Neural crest cell (in vitro differentiated cells): ENCODE measurements at regions not wholly inside any gene's neighbourhood (a gene's known extent, or its start where the extent isn't known, plus 50 kb on each side); places are given as distances from the start of the nearest gene placed in this dataset.

ENCODE experiments used
- DNase-seq: peaks from one replicate; pipeline ENCODE4 v3.0.0; 2021; ENCODE audit warnings: low read depth, mixed read lengths, low spot score
- H3K27ac Mint-ChIP-seq: one replicate; pipeline ENCODE4 v1.8.0; 2021; ENCODE audit warnings: mild to moderate bottlenecking, mixed read lengths; ENCODE audit not compliant: unreplicated experiment
- H3K27me3 Mint-ChIP-seq: 2 replicates; pipeline ENCODE4 v1.8.0; 2021; ENCODE audit warnings: low read depth, mild to moderate bottlenecking, mixed read lengths
- H3K36me3 Mint-ChIP-seq: 2 replicates; pipeline ENCODE4 v1.8.0; 2021; ENCODE audit warnings: low read depth, mild to moderate bottlenecking, mixed read lengths
- H3K4me1 Mint-ChIP-seq: 2 replicates; pipeline ENCODE4 v1.8.0; 2021; ENCODE audit warnings: mixed read lengths
- H3K4me3 Mint-ChIP-seq: one replicate; pipeline ENCODE4 v1.8.0; 2021; ENCODE audit warnings: mild to moderate bottlenecking, mixed read lengths
- H3K9me3 Mint-ChIP-seq: 2 replicates; pipeline ENCODE4 v1.8.0; 2021; ENCODE audit warnings: mixed read lengths
- CTCF ChIP-seq: fragments of 200-600 bp; sonication (generic); conservative IDR thresholded peaks from 2 replicates; pipeline ENCODE4 v1.5.0; 2021; ENCODE audit warnings: antibody characterized with exemption, mild to moderate bottlenecking

GRCh38 chr1:232560940-232561339, 69.0 kb downstream of the SIPA1L2 start:
- TF ChIP-seq CTCF = no peak
- H3K4me3 Mint-ChIP-seq = no peak overlapping the region
- DNase-seq = no peak
- H3K27me3 Mint-ChIP-seq = no peaks in the 10 kb centered on the region
- peaks cover 92% of the 10 kb centered on the region for H3K4me1 Mint-ChIP-seq
- no peaks in the 10 kb centered on the region for H3K9me3 Mint-ChIP-seq
- no peaks in the 10 kb centered on the region for H3K36me3 Mint-ChIP-seq
- H3K27ac Mint-ChIP-seq = no peak overlapping the region

GRCh38 chr1:232558954-232559353, 71.0 kb downstream of the SIPA1L2 start:
- Mint-ChIP-seq H3K4me3 (no peak overlapping the region), H3K4me1 (peaks cover 92% of the 10 kb centered on the region), H3K27ac (no peak overlapping the region), H3K9me3 (no peaks in the 10 kb centered on the region), H3K27me3 (no peaks in the 10 kb centered on the region), H3K36me3 (no peaks in the 10 kb centered on the region)
- TF ChIP-seq CTCF = no peak
- DNase-seq = no peak

GRCh38 chr1:232557502-232558191, 72.3 kb downstream of the SIPA1L2 start:
- H3K4me1 Mint-ChIP-seq = peaks cover 90% of the 10 kb centered on the region
- peak overlapping the region; percentile 79 for H3K27ac Mint-ChIP-seq
- no peak overlapping the region for H3K4me3 Mint-ChIP-seq
- no peaks in the 10 kb centered on the region for H3K36me3 Mint-ChIP-seq
- no peak for DNase-seq
- no peak for TF ChIP-seq CTCF
- H3K9me3 Mint-ChIP-seq = no peaks in the 10 kb centered on the region
- no peaks in the 10 kb centered on the region for H3K27me3 Mint-ChIP-seq

- Mint-ChIP-seq H3K27ac (no peak overlapping the region), H3K9me3 (no peaks in the 10 kb centered on the region), H3K36me3 (no peaks in the 10 kb centered on the region), H3K27me3 (no peaks in the 10 kb centered on the region), H3K4me1 (peaks cover 84% of the 10 kb centered on the region), H3K4me3 (no peak overlapping the region)
- TF ChIP-seq CTCF = no peak
- no peak for DNase-seq
Observed at GRCh38 chr1:232557096-232557495, 72.8 kb downstream of the SIPA1L2 start.

- no peak overlapping the region for H3K4me3 Mint-ChIP-seq
- peaks cover under 1% of the 10 kb centered on the region for H3K36me3 Mint-ChIP-seq
- DNase-seq = no peak
- no peak overlapping the region for H3K27ac Mint-ChIP-seq
- TF ChIP-seq CTCF = no peak
- H3K4me1 Mint-ChIP-seq = peaks cover 79% of the 10 kb centered on the region
- no peaks in the 10 kb centered on the region for H3K27me3 Mint-ChIP-seq
- H3K9me3 Mint-ChIP-seq = no peaks in the 10 kb centered on the region
Observed at GRCh38 chr1:232556351-232556750, 73.6 kb downstream of the SIPA1L2 start.
